ENCODE measurements at regions not wholly inside any gene's neighbourhood (a gene's known extent, or its start where the extent isn't known, plus 50 kb on each side); places are given as distances from the start of the nearest gene placed in this dataset.

GRCh38 chr1:54497338-54497737, 50.7 kb upstream of the ACOT11 start:
- in situ Hi-C loops (cut with MboI; ENCODE audit: low sequenced_read_pairs): loop anchor here (25.0 kb wide), 2 partner anchors 185 to 635 kb away; no protein-coding TSS in a partner anchor

- in situ Hi-C loops (cut with MboI; ENCODE audit: low sequenced_read_pairs): loop anchor here (25.0 kb wide), 2 partner anchors 184 to 634 kb away; no protein-coding TSS in a partner anchor
Observed at GRCh38 chr1:54495954-54496353, 52.1 kb upstream of the ACOT11 start.

DNA sequence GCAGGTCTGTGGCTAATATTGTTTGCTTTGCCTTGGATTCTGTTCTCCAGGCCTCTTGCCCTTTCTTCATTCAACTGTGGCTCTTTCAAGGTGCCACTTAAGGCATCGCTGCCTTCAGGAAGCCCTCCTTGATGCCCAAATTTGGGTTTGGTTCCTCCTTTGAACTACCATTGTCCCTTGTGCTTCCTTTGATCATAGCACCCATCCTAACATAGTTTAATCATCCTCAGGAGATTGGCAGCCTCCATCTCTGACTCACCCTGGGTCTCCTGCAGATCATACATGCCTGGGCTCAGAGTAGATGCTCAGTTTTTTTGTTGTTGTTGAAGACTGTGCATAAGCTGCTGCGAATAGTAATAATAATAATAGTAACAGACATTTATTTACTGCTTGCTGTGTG, 54.4 kb upstream of the ACOT11 start:
- in situ Hi-C loops (cut with MboI; ENCODE audit: low sequenced_read_pairs): loop anchor here (25.0 kb wide), 2 partner anchors 181 to 631 kb away; no protein-coding TSS in a partner anchor

- in situ Hi-C loops (cut with MboI; ENCODE audit: low sequenced_read_pairs): loop anchor here (25.0 kb wide), 2 partner anchors 178 to 628 kb away; no protein-coding TSS in a partner anchor
Observed at GRCh38 chr1:54490361-54491248, 57.4 kb upstream of the ACOT11 start.

DNA sequence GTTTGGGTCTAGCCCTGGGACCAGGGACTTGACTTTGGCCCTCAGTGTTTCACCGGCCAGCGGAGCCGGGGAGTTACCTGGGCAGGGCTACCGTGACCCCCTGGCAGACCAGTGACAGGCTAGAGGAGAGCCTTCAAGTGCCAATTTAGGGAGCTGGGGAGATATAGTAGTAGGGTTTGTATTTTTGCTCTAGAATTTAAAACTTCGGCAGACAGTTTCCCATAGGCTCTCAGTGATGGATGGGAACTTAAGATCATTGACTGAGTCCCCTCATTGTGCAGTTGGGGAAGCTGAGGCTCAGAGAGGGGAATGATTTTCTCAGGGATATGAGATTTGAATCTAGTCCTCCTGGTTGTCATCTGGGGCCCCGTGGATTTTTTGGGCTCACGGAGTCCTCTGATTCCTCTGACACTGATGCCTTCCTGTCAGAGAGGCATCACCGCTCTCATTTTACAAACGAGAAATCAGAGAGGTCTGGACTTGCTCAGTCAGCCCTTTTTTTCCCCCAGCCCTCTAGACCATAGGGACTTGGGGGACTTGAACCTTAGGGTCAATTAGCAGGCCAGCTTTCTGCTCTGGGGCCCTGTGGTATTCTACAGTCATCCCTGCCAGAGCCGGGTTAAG, 58.3 kb upstream of the ACOT11 start:
- in situ Hi-C loops (cut with MboI; ENCODE audit: low sequenced_read_pairs): loop anchor here (5.0 to 25.0 kb wide), 3 partner anchors 77 to 627 kb away; no protein-coding TSS in a partner anchor

- in situ Hi-C loops (cut with MboI; ENCODE audit: low sequenced_read_pairs): loop anchor here (5.0 to 25.0 kb wide), 3 partner anchors 77 to 627 kb away; no protein-coding TSS in a partner anchor
Observed at GRCh38 chr1:54488779-54489626, 59.0 kb upstream of the ACOT11 start.

GRCh38 chr1:54488065-54488750, 59.8 kb upstream of the ACOT11 start:
- in situ Hi-C loops (cut with MboI; ENCODE audit: low sequenced_read_pairs): loop anchor here (5.0 to 25.0 kb wide), 3 partner anchors 76 to 626 kb away; no protein-coding TSS in a partner anchor

DNA sequence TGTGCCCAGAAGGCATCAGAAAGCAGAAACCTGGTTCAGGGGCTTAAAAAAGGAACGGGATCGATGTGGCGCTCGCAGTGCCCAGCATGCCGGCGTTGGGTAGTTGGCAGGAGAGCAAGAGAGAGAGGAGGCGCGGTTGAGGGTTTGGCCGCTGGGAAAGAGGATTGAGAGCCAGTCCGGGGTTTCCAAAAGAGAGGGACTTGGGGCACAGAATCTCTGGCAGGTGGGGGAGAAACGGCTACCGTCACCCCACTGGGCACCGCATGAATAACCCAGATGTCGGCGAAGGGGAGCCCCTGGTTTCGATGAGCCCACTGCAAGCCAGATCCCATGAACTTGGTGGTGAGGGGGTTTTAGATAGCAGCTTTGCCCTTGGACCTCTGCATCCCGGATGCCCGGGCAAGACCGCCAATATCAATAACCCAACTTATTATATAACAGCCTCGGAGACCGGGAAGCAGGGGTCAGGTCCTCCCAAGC, 60.4 kb upstream of the ACOT11 start:
- in situ Hi-C loops (cut with MboI; ENCODE audit: low sequenced_read_pairs): loop anchor here (5.0 to 25.0 kb wide), 3 partner anchors 75 to 625 kb away; no protein-coding TSS in a partner anchor

DNA sequence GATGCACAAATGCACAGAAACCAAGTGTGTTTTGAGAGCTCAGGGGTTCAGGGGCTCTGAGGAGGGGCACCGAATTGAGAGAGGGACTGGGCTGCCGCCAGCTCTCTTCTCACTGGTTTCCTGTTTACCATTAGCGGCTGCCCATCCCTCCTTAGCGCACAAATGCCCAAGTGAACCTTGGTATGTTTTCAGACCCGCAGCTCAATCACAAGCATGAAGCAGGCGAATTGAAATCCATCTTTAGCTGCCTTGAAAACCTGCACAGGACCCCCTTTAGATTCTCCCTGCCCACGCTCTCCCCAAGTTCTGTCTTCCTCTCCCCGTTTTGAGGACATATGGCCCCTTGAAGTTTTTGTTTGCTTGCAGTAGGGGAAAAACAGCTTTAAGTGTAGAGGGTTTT, 61.1 kb upstream of the ACOT11 start:
- in situ Hi-C loops (cut with MboI; ENCODE audit: low sequenced_read_pairs): loop anchor here (5.0 to 25.0 kb wide), 3 partner anchors 75 to 625 kb away; no protein-coding TSS in a partner anchor

- in situ Hi-C loops (cut with MboI; ENCODE audit: low sequenced_read_pairs): loop anchor here (5.0 to 25.0 kb wide), 3 partner anchors 73 to 623 kb away; no protein-coding TSS in a partner anchor
Observed at GRCh38 chr1:54485416-54485815, 62.6 kb upstream of the ACOT11 start.

GRCh38 chr1:54483875-54484437, 64.1 kb upstream of the ACOT11 start:
- in situ Hi-C loops (cut with MboI; ENCODE audit: low sequenced_read_pairs): loop anchor here (25.0 kb wide), 2 partner anchors 172 to 622 kb away; no protein-coding TSS in a partner anchor

DNA sequence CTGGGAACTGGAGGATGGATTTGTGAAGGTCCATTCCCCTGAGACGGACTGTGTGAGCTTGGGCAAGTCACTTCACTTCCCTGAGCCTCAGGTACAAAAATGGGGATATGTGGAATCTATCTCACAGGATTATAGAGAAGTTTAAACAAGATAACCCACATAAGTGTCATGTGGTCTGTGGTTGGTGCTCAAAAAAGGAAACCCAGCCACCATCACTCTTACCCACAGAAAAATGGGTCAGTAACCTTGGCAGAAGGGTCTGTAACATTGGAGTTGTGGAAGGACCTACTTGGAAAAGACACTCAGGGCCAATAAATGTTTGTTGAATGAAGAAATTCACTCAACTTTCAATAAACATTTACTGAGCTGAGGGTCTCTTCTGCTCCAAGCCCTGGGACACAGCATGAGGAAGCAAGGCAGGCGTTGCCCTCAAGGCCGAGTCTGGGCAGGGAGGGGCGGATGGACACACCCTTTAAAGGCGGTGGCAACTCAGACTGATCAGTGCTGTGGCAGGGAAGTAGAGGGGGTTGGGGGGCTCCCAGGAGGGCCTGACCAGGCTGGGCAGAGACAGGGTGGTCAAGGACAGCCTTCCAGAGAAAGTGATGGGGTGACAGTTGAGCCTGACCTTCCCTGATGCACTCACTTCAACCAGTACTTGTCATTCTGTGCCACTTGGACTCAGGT, 66.7 kb upstream of the ACOT11 start:
- in situ Hi-C loops (cut with MboI; ENCODE audit: low sequenced_read_pairs): loop anchor here (25.0 kb wide), 2 partner anchors 169 to 619 kb away; no protein-coding TSS in a partner anchor

DNA sequence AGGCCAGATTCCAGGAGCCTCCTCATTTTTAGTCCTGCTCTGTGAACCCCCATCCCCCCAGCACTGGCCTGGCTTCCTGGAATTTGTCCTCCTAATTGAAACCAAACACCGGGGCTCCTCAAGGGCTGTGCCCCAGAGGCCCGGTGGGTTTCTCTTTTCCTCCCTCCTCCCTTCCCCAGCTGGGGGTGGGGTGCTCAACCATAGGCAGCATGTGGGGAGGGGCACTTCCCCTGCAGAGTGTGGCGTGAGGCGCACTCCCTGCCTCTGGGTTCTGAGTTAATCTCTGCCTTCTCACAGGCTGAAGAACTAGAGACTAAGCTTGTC, 67.5 kb upstream of the ACOT11 start:
- in situ Hi-C loops (cut with MboI; ENCODE audit: low sequenced_read_pairs): loop anchor here (25.0 kb wide), 2 partner anchors 168 to 618 kb away; no protein-coding TSS in a partner anchor

- in situ Hi-C loops (cut with MboI; ENCODE audit: low sequenced_read_pairs): loop anchor here (25.0 kb wide), 2 partner anchors 168 to 618 kb away; no protein-coding TSS in a partner anchor
Observed at GRCh38 chr1:54479841-54480524, 68.0 kb upstream of the ACOT11 start.

GRCh38 chr1:54479251-54479650, 68.8 kb upstream of the ACOT11 start:
- in situ Hi-C loops (cut with MboI; ENCODE audit: low sequenced_read_pairs): loop anchor here (25.0 kb wide), 2 partner anchors 167 to 617 kb away; no protein-coding TSS in a partner anchor

GRCh38 chr1:54477153-54477561, 70.9 kb upstream of the ACOT11 start:
- in situ Hi-C loops (cut with MboI; ENCODE audit: low sequenced_read_pairs): loop anchor here (25.0 kb wide), 2 partner anchors 165 to 615 kb away; no protein-coding TSS in a partner anchor

DNA sequence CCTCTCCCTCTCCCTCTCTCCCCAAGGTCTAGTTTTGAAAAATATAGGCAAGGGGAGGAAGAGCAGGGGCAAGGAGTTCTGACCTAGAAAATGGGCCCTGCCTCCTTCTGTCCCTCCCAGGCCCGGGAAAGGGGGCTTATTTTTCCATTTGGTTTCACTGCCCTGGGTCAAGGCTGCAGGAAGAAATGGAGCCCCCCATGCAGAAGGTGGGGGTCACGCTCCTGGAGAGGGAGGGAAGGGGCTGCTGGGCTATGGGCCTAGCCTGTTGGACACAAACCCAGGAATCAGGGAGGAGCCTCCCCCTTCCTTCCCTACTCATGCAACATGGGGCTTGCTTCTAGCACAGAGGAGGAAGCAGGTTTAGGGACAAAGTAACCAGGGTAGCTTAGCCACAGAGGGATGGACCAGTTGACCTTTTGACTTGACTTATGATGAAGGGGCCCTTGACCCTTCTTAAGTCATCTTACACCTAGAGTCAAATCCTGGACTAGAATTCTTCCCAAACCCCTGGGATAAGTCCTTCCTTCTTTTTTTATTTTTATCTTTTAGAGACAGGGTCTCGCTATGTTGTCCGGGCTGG, 70.4 kb upstream of the SSBP3 start:
- in situ Hi-C loops (cut with MboI; ENCODE audit: low sequenced_read_pairs): loop anchor here (25.0 kb wide), 2 partner anchors 164 to 614 kb away; no protein-coding TSS in a partner anchor
